ENCODE measurements at regions not wholly inside any gene's neighbourhood (a gene's known extent, or its start where the extent isn't known, plus 50 kb on each side); places are given as distances from the start of the nearest gene placed in this dataset.
"Not testable (repeated sequence)": the region's sequence is repeated elsewhere in the genome, so short reads cannot be mapped to it uniquely, and the experiment has no call there.

DNA sequence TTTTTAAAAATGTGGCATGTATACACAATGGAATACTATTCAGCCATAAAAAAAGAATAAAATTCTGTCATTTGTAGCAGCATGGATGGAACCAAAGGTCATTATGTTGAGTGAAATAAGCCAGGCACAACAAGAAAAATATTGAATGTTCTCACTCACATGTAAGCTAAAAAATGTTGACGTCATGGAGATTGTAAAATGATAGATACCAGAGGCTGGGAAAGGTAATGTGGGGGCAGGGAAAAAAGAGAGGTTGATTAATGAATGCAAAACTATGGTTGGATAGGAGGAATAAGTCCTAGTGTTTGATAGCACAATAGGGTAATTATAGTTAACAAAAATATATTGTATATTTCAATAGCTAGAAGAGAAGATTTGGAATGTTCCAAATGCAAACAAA, 89.1 kb upstream of the SLC35F3 start:
- Histone ChIP-seq H3K4me3 (no peak overlapping the region), H3K9me3 (no peaks in the 10 kb centered on the region), H3K27me3 (replicated peaks; ENCODE audit: insufficient read depth) (no peaks in the 10 kb centered on the region), H3K4me1 (ENCODE audit: control insufficient read depth in 1 of 2, low read depth in 2 of 2) (no peaks in the 10 kb centered on the region), H3K27ac (no peak overlapping the region), H3K36me3 (no peaks in the 10 kb centered on the region)
- TF ChIP-seq, protein P1, sequence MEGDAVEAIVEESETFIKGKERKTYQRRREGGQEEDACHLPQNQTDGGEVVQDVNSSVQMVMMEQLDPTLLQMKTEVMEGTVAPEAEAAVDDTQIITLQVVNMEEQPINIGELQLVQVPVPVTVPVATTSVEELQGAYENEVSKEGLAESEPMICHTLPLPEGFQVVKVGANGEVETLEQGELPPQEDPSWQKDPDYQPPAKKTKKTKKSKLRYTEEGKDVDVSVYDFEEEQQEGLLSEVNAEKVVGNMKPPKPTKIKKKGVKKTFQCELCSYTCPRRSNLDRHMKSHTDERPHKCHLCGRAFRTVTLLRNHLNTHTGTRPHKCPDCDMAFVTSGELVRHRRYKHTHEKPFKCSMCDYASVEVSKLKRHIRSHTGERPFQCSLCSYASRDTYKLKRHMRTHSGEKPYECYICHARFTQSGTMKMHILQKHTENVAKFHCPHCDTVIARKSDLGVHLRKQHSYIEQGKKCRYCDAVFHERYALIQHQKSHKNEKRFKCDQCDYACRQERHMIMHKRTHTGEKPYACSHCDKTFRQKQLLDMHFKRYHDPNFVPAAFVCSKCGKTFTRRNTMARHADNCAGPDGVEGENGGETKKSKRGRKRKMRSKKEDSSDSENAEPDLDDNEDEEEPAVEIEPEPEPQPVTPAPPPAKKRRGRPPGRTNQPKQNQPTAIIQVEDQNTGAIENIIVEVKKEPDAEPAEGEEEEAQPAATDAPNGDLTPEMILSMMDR (IDR thresholded peaks at IDR 0.05): no peak
- no peak for ATAC-seq (ENCODE audit: insufficient number of reproducible peaks, low FRiP score, low read depth)
- DNase-seq (ENCODE audit: low spot score): no peak

DNA sequence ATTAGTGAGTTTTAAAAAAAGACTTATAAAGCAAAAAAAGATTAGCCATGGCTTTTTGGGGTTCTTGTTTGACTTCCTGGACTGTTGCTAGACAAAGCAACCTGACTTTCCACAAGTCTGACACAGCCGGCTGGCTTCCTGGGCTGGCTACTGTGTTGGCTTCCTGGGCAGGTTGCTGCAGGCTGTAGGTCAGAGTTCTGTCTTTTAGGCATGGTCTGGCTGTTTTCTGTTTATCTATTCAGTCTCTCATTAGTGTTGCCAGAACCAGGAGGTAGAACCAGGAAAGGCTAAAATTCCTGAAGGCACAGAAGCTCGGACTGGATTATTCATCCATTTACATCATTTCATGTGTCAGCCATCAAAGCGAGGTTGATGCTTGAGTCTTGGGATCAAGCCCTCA, 88.6 kb upstream of the SLC35F3 start:
- Histone ChIP-seq H3K36me3 (no peaks in the 10 kb centered on the region), H3K27me3 (replicated peaks; ENCODE audit: insufficient read depth) (no peaks in the 10 kb centered on the region), H3K9me3 (no peaks in the 10 kb centered on the region), H3K4me3 (no peak overlapping the region), H3K27ac (no peak overlapping the region), H3K4me1 (ENCODE audit: control insufficient read depth in 1 of 2, low read depth in 2 of 2) (no peaks in the 10 kb centered on the region)
- DNase-seq (ENCODE audit: low spot score) (no peak), ATAC-seq (ENCODE audit: insufficient number of reproducible peaks, low FRiP score, low read depth) (no peak)
- TF ChIP-seq, protein P1 (IDR thresholded peaks at IDR 0.05): no peak

DNA sequence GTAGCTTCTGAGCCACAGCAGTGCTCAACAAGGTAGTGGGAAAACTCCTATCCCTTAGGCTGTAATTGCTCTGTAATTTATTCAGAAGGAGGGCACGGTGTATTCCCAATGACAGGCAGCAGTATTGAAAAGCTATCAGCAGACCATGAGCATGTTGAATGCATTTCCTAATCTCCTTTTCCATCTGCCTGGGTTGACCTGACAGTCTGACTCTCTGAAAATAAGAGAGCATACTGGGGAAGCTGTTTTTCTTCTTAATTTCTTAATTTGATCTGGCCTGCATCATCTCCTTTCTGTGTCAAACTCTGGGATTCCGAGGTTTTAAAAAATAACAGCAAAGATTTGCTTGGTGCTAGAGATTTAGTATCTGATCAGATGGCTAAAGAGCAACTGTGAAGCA, 88.1 kb upstream of the SLC35F3 start:
- no peak for DNase-seq (ENCODE audit: low spot score)
- Histone ChIP-seq H3K9me3 (no peaks in the 10 kb centered on the region), H3K4me3 (no peak overlapping the region), H3K27me3 (replicated peaks; ENCODE audit: insufficient read depth) (no peaks in the 10 kb centered on the region), H3K27ac (no peak overlapping the region), H3K36me3 (no peaks in the 10 kb centered on the region), H3K4me1 (ENCODE audit: control insufficient read depth in 1 of 2, low read depth in 2 of 2) (no peaks in the 10 kb centered on the region)
- TF ChIP-seq, protein P1 (IDR thresholded peaks at IDR 0.05): no peak
- ATAC-seq (ENCODE audit: insufficient number of reproducible peaks, low FRiP score, low read depth): no peak

DNA sequence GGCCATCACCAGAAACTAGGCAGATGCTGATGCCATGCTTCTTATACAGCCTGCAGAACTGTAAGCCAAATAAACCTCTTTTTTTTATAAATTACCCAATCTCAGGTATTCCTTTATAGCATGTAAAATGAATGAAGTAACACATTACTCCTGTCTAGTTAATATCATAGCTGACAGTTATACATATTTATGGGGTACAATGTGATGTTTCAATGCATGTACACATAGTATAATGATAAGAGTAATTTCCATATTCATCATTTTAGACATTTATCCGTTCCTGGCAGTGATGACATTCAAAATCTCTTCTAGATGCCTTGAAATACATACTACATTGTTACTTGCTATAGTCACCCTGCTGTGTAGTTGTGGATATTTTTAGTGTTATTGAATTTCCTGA, 85.4 kb upstream of the SLC35F3 start:
- Histone ChIP-seq H3K4me1 (ENCODE audit: control insufficient read depth in 1 of 2, low read depth in 2 of 2) (no peaks in the 10 kb centered on the region), H3K36me3 (no peaks in the 10 kb centered on the region), H3K9me3 (no peaks in the 10 kb centered on the region), H3K4me3 (no peak overlapping the region), H3K27ac (no peak overlapping the region), H3K27me3 (replicated peaks; ENCODE audit: insufficient read depth) (no peaks in the 10 kb centered on the region)
- no peak for ATAC-seq (ENCODE audit: insufficient number of reproducible peaks, low FRiP score, low read depth)
- no peak for DNase-seq (ENCODE audit: low spot score)
- TF ChIP-seq, protein P1 (IDR thresholded peaks at IDR 0.05): no peak

DNA sequence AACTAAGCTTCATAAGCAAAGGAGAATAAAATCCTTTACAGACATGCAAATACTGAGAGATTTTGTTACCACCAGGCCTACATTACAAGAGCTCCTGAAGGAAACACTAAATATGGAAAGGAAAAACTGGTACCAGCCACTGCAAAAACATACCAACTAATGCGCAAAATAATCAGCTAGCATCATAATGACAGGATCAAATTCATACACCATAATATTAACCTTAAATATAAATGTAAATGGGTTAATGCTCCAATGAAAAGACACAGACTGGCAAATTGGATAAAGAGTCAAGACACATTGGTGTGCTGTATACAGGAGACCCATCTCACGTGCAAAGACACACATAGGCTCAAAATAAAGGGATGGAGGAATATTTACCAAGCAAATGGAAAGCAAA, 80.3 kb upstream of the SLC35F3 start:
- not testable (repeated sequence) for H3K4me1 ChIP-seq (ENCODE audit: control insufficient read depth in 1 of 2, low read depth in 2 of 2); ATAC-seq (ENCODE audit: insufficient number of reproducible peaks, low FRiP score, low read depth); H3K36me3 ChIP-seq; H3K27me3 ChIP-seq (replicated peaks; ENCODE audit: insufficient read depth); H3K27ac ChIP-seq; H3K4me3 ChIP-seq; H3K9me3 ChIP-seq; DNase-seq (ENCODE audit: low spot score)

DNA sequence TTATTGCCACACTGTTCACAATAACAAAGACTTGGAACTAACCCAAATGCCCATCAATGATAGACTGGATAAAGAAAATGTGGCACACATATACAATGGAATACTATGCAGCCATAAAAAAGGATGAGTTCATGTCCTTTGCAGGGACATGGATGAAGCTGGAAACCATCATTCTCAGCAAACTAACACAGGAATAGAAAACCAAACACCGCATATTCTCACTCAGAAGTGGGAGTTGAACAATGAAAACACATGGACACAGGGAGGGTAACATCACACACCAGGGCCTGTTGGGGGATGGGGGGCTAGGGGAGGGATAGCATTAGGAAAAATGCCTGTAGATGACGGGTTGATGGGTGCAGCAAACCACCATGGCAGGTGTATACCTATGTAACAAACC, 76.5 kb upstream of the SLC35F3 start:
- not testable (repeated sequence) for H3K4me3 ChIP-seq; H3K9me3 ChIP-seq; H3K27me3 ChIP-seq (replicated peaks; ENCODE audit: insufficient read depth); DNase-seq (ENCODE audit: low spot score); H3K4me1 ChIP-seq (ENCODE audit: control insufficient read depth in 1 of 2, low read depth in 2 of 2); H3K36me3 ChIP-seq; H3K27ac ChIP-seq; ATAC-seq (ENCODE audit: insufficient number of reproducible peaks, low FRiP score, low read depth)
